K562 (cell line): ENCODE measurements at regions not wholly inside any gene's neighbourhood (a gene's known extent, or its start where the extent isn't known, plus 50 kb on each side); places are given as distances from the start of the nearest gene placed in this dataset.

Experiments used
- ATAC-seq: fragments of 200-7000 bp; cut with Tn5 transposase; 3 replicates; pipeline ENCODE4 v1.9.1; 2020; ENCODE audit warnings: moderate library complexity
- BruUV-seq: library from RNA; stranded (reverse); fragments of 400-500 nt; replicated peaks from 2 replicates; lab custom pipeline; 2021; lab: Mats Ljungman, UMichigan
- CTCF ChIA-PET: fragments of 300-600 bp; formaldehyde crosslinking; extraction: SDS; loops from one replicate; lab custom pipeline; 2021; ENCODE audit warnings: low intra/inter-chr PET ratio; lab: Yijun Ruan, JAX
- POLR2A ChIA-PET: fragments of 300-600, 350-650 bp; sonication (Branson Sonifier 250); formaldehyde crosslinking; extraction: SDS; loops from one replicate; lab custom pipeline; 2021; ENCODE audit warnings: antibody characterized with exemption, inconsistent platforms; lab: Yijun Ruan, JAX
- DNase-seq, 4 experiments: peaks; one replicate each; pipeline versions ENCODE4 v3.0.0 to v3.0.0-alpha.2; 2011 to 2018; ENCODE audit warnings: low spot score in 3 of 4, mixed read lengths in 3 of 4; ENCODE audit errors: extremely low read depth in 1 of 4
- FAIRE-seq: peaks from 2 replicates; lab custom pipeline; 2011; peaks lifted over from hg19 to GRCh38; lab: Jason Lieb, UNC
- H2AFZ ChIP-seq: 2 replicates; pipeline ENCODE4 v1.6.0; 2011; ENCODE audit warnings: low read depth, low read length, control low read depth, inconsistent platforms
- H3K27ac ChIP-seq: fragments of 200-600 bp; 3 replicates; pipeline ENCODE4 v1.8.0; 2011; ENCODE audit warnings: low read depth, mild to moderate bottlenecking, control low read depth, inconsistent platforms, low read length, moderate library complexity, mixed read lengths; ENCODE audit errors: extremely low read depth
- H3K27me3 ChIP-seq, 2 experiments: fragments of 300-600 bp in 1 of 2; 2 replicates in 1 of 2; 3 replicates in 1 of 2; pipeline versions ENCODE4 v1.6.0 to v1.8.0; 2011; ENCODE audit warnings: inconsistent platforms in 2 of 2, low read length in 2 of 2, mild to moderate bottlenecking in 1 of 2, mixed read lengths in 1 of 2, moderate library complexity in 1 of 2; ENCODE audit not compliant: control insufficient read depth in 2 of 2, insufficient read depth in 2 of 2
- H3K36me3 ChIP-seq: fragments of 300-600 bp; 3 replicates; pipeline ENCODE4 v1.8.0; 2011; ENCODE audit warnings: mild to moderate bottlenecking, low read length, inconsistent platforms; ENCODE audit not compliant: control insufficient read depth, insufficient read depth
- H3K4me1 ChIP-seq, 2 experiments: fragments of 200-600 bp in 1 of 2; replicated peaks in 1 of 2; 2 replicates in 1 of 2; 3 replicates in 1 of 2; pipeline versions ENCODE4 v1.5.1 to v1.8.0; 2011; ENCODE audit warnings: inconsistent platforms in 2 of 2, low read length in 2 of 2, mild to moderate bottlenecking in 1 of 2, mixed read lengths in 1 of 2, moderate library complexity in 1 of 2; ENCODE audit not compliant: control insufficient read depth in 2 of 2, insufficient read depth in 2 of 2
- H3K4me2 ChIP-seq: 2 replicates; pipeline ENCODE4 v1.6.1; 2011; ENCODE audit warnings: low read length, control low read depth, inconsistent platforms, mixed read lengths; ENCODE audit not compliant: insufficient read depth
- H3K4me3 ChIP-seq: fragments of 200-600 bp; sonication (generic), shearing (Covaris generic); 2 replicates; pipeline ENCODE4 v1.5.1; 2016; ENCODE audit warnings: control low read depth, inconsistent platforms
- H3K79me2 ChIP-seq: fragments of 200-600 bp; 3 replicates; pipeline ENCODE4 v1.8.0; 2011; ENCODE audit warnings: low read length, inconsistent platforms; ENCODE audit not compliant: control insufficient read depth, insufficient read depth
- H3K9ac ChIP-seq, 2 experiments: 2 replicates each; pipeline versions ENCODE4 v1.6.0 to v1.6.1; 2011; ENCODE audit warnings: low read depth in 2 of 2, low read length in 2 of 2, control low read depth in 1 of 2, inconsistent platforms in 1 of 2, mild to moderate bottlenecking in 1 of 2, mixed read lengths in 1 of 2; ENCODE audit not compliant: insufficient read depth in 1 of 2
- H3K9me1 ChIP-seq: one replicate; pipeline ENCODE4 v1.6.0; 2011; ENCODE audit warnings: inconsistent platforms, mild to moderate bottlenecking, low read length, moderate library complexity; ENCODE audit not compliant: control insufficient read depth, insufficient read depth
- H3K9me3 ChIP-seq: replicated peaks from 2 replicates; pipeline ENCODE4 v1.5.1; 2011; ENCODE audit warnings: low read depth, low read length, inconsistent platforms; ENCODE audit not compliant: control insufficient read depth, insufficient read depth
- H4K20me1 ChIP-seq: replicated peaks from 2 replicates; pipeline ENCODE4 v1.6.1; 2011; ENCODE audit warnings: low read length, inconsistent platforms, mixed read lengths; ENCODE audit not compliant: control insufficient read depth, insufficient read depth
- CTCF ChIP-seq, 3 experiments: IDR thresholded peaks in 2 of 3; conservative IDR thresholded peaks in 1 of 3; 2 replicates each; pipeline ENCODE4 v1.5.1; 2011 to 2012; ENCODE audit warnings: low read length in 3 of 3, mild to moderate bottlenecking in 3 of 3, control low read depth in 2 of 3, improper control_type of control experiment in 1 of 3, inconsistent platforms in 1 of 3, low read depth in 1 of 3, mixed read lengths in 1 of 3, moderate library complexity in 1 of 3; ENCODE audit not compliant: insufficient read depth in 2 of 3
- PHF20 ChIP-seq: fragments of 450-650 bp; IDR thresholded peaks from 2 replicates; pipeline ENCODE4 v1.6.1; 2018; ENCODE audit not compliant: partially characterized antibody
- POLR2H ChIP-seq: IDR thresholded peaks from 2 replicates; pipeline ENCODE4 v1.6.1; 2016; ENCODE audit warnings: missing genetic modification characterization, low read depth, mild to moderate bottlenecking, control low read depth, missing compliant biosample characterization, moderate library complexity
- SMARCC2 ChIP-seq: fragments of 450-650 bp; IDR thresholded peaks from 2 replicates; pipeline ENCODE4 v1.6.1; 2017; ENCODE audit warnings: antibody characterized with exemption, moderate library complexity, mild to moderate bottlenecking, low read depth
- WGBS: fragments of 100-300 bp; shearing (Covaris generic); methylation state at CpG from one replicate; pipeline ENCODE4 v1.1.6; 2016; ENCODE audit warnings: low coverage, mixed read lengths; ENCODE audit not compliant: insufficient coverage; ENCODE audit errors: missing lambda C conversion rate; 5-methylcytosine and 5-hydroxymethylcytosine counted together
- in situ Hi-C: fragments of 300-500 bp; cut with MboI; formaldehyde crosslinking; loops from 4 replicates; pipeline ENCODE4 v1.15.0; 2018; ENCODE audit warnings: inconsistent platforms, mixed read lengths
- intact Hi-C: fragments of 100-400 bp; cut with micrococcal nuclease; formaldehyde crosslinking; loops from 2 replicates; pipeline ENCODE4 v1.14.2; 2022

- TF ChIP-seq CTCF (IDR thresholded peaks at IDR 0.05 in 2 of 3, conservative IDR thresholded peaks at IDR 0.05 in 1 of 3; ENCODE audit: insufficient read depth in 2 of 3, low read depth in 1 of 3, low read length in 3 of 3), result no peak
Measured at GRCh38 chr12:42944516-42944915, 355.0 kb upstream of the PRICKLE1 start (continued).

- Histone ChIP-seq H3K9me3 (0 out of 2 replicates have a peak, but pooled peaks cover 2% of the 10 kb centered on the region), H3K79me2 (no peaks in the 10 kb centered on the region), H3K36me3 (no peaks in the 10 kb centered on the region), H3K4me3 (no peak overlapping the region), H3K9me1 (no peaks in the 10 kb centered on the region), H3K4me1 (no peaks in the 10 kb centered on the region), H3K4me2 (no peak overlapping the region), H3K27me3 (no peaks in the 10 kb centered on the region), H2AFZ (no peak overlapping the region), H4K20me1 (no peaks in the 10 kb centered on the region), H3K9ac (no peak overlapping the region), H3K27ac (no peak overlapping the region)
- DNase-seq, result no peak
- 3% methylated on average over 3 of the region's 3 CpGs for WGBS
- in situ Hi-C loops, result no loop called here
- intact Hi-C loops, result no loop called here
- no peak for FAIRE-seq
- ATAC-seq, result no peak
- no peak for TF ChIP-seq POLR2H (tag)
- TF ChIP-seq SMARCC2, result no peak
- TF ChIP-seq PHF20, result no peak
- ChIA-PET CTCF (no interaction called here), POLR2A (no interaction called here)
- no TSS peak for BruUV-seq
Measured at GRCh38 chr12:42936991-42937390, 347.4 kb upstream of the PRICKLE1 start.
